ENCODE measurements at regions not wholly inside any gene's neighbourhood (a gene's known extent, or its start where the extent isn't known, plus 50 kb on each side); places are given as distances from the start of the nearest gene placed in this dataset.
"Not testable (repeated sequence)": the region's sequence is repeated elsewhere in the genome, so short reads cannot be mapped to it uniquely, and the experiment has no call there.

DNA sequence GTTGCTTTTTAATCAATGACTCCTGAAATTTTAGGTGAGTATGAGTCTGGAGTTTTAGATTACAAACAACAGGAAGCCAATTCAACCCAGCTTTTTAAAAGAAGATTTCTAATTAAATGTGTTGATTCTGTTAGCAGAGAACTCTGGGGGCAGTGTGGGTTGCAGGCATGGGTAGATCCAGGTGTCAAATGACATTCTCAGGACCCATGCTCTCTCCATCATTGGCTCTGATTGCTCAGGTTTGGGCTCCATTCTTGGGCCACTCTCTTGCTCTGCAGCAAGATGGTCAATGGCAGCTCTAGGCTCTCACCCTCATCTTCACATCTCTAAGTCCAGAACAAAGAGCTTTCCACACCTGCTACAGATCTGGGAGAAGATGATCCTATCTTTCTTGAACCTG lies 463.7 kb downstream of the PREX1 start:
- BruUV-seq (replicated peaks): no TSS peak
- no peak overlapping the region for H3K27ac Mint-ChIP-seq (ENCODE audit: low read depth, unreplicated experiment)
- TF ChIP-seq, protein P1, sequence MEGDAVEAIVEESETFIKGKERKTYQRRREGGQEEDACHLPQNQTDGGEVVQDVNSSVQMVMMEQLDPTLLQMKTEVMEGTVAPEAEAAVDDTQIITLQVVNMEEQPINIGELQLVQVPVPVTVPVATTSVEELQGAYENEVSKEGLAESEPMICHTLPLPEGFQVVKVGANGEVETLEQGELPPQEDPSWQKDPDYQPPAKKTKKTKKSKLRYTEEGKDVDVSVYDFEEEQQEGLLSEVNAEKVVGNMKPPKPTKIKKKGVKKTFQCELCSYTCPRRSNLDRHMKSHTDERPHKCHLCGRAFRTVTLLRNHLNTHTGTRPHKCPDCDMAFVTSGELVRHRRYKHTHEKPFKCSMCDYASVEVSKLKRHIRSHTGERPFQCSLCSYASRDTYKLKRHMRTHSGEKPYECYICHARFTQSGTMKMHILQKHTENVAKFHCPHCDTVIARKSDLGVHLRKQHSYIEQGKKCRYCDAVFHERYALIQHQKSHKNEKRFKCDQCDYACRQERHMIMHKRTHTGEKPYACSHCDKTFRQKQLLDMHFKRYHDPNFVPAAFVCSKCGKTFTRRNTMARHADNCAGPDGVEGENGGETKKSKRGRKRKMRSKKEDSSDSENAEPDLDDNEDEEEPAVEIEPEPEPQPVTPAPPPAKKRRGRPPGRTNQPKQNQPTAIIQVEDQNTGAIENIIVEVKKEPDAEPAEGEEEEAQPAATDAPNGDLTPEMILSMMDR (IDR thresholded peaks at IDR 0.05; ENCODE audit: unreplicated experiment): no peak
- ChIA-PET CTCF (no interaction called here), POLR2A (interaction anchor here (0.9 to 1.1 kb wide), 2 partner anchors 11 to 44 kb away, joined by 3 read pairs; no protein-coding TSS in a partner anchor)
- no peak overlapping the region for H3K4me3 Mint-ChIP-seq (ENCODE audit: unreplicated experiment)
- intact Hi-C loops (cut with micrococcal nuclease): no loop called here
- H3K9me3 Mint-ChIP-seq (ENCODE audit: unreplicated experiment): no peaks in the 10 kb centered on the region
- DNase-seq (ENCODE audit: unreplicated experiment): no peak
- no peaks in the 10 kb centered on the region for H3K4me1 Mint-ChIP-seq (ENCODE audit: insufficient read depth, unreplicated experiment)
- no peaks in the 10 kb centered on the region for H3K36me3 Mint-ChIP-seq (ENCODE audit: insufficient read depth, unreplicated experiment)
- peaks cover 47% of the 10 kb centered on the region for H3K27me3 Mint-ChIP-seq (ENCODE audit: insufficient read depth, unreplicated experiment)

DNA sequence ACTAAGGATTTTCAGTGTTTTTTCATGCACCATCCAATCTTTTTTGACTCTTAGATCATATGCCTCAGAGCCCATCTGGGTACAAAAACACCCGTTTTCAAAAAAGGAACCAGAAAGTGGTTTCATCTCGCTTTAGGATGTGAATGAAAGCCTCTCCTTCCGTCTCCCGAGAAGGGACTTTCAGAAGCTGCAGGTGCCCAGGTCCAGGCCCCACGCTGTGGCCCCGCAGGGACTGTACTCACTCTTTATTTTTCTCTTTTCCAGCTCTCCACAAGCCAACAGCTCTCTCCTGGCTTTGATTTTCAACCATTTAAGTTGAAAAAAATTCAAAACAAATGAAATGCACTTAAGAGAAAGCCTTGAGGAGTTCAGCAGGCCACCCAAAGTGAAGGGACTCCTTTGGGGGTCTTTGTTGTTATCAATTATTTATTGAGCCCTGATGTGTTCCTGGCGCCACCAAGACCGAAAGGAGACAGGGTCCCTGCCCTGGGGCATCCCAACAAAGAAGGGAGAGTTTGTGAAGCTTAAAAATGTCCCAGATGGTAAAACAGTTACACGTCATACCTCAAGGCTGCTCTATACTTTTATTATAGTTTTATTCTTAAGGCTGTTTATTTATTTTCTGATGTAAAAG lies 467.3 kb downstream of the PREX1 start:
- Mint-ChIP-seq H3K4me1 (ENCODE audit: insufficient read depth, unreplicated experiment) (no peaks in the 10 kb centered on the region), H3K4me3 (ENCODE audit: unreplicated experiment) (no peak overlapping the region), H3K27me3 (ENCODE audit: insufficient read depth, unreplicated experiment) (peaks cover 62% of the 10 kb centered on the region), H3K36me3 (ENCODE audit: insufficient read depth, unreplicated experiment) (no peaks in the 10 kb centered on the region), H3K9me3 (ENCODE audit: unreplicated experiment) (no peaks in the 10 kb centered on the region), H3K27ac (ENCODE audit: low read depth, unreplicated experiment) (no peak overlapping the region)
- CTCF ChIA-PET: no interaction called here
- DNase-seq (ENCODE audit: unreplicated experiment): no peak
- intact Hi-C loops (cut with micrococcal nuclease): no loop called here
- BruUV-seq (replicated peaks): no TSS peak
- POLR2A ChIA-PET: interaction anchor here (0.6 kb wide), 1 partner anchor 32 kb away, joined by 4 read pairs; no protein-coding TSS in a partner anchor
- TF ChIP-seq, protein P1 (IDR thresholded peaks at IDR 0.05; ENCODE audit: unreplicated experiment): no peak

DNA sequence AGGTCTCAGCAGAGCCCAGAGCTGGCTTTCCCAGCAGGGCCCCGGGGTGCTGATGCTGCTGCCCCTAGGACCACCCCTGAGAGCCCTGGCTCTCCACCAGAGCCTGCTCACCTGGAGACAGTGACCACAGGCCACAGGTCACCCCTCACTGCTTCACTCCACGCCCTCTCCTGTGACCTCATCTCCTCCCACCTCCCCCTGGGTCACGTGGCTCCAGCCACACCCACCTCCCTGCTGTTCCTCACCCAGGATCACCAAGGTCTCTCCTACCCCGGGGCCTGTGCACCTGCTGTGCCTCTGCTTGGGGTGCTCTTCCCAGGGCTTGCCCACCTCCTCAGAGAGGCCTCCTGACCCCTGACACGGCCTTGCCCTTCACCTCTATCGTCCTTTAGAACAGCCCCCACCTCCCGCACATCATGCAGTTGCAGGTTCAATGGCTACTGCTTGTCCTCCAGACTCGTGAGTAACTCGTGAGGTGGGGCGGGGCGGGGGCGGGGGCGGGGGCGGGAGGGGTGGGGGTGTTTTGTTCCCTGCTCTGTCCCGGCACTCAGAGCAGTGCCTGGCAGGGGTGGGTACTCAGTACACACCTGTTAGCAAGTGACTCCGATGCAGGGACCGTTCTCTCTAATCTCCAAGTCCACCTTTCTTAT lies 468.0 kb downstream of the PREX1 start:
- no TSS peak for BruUV-seq (replicated peaks)
- no peak overlapping the region for H3K4me3 Mint-ChIP-seq (ENCODE audit: unreplicated experiment)
- H3K9me3 Mint-ChIP-seq (ENCODE audit: unreplicated experiment): no peaks in the 10 kb centered on the region
- TF ChIP-seq, protein P1 (IDR thresholded peaks at IDR 0.05; ENCODE audit: unreplicated experiment): no peak
- H3K4me1 Mint-ChIP-seq (ENCODE audit: insufficient read depth, unreplicated experiment): no peaks in the 10 kb centered on the region
- H3K27ac Mint-ChIP-seq (ENCODE audit: low read depth, unreplicated experiment): no peak overlapping the region
- CTCF ChIA-PET: no interaction called here
- H3K27me3 Mint-ChIP-seq (ENCODE audit: insufficient read depth, unreplicated experiment): peaks cover 62% of the 10 kb centered on the region
- intact Hi-C loops (cut with micrococcal nuclease): no loop called here
- no peaks in the 10 kb centered on the region for H3K36me3 Mint-ChIP-seq (ENCODE audit: insufficient read depth, unreplicated experiment)
- no peak for DNase-seq (ENCODE audit: unreplicated experiment)
- POLR2A ChIA-PET: no interaction called here

DNA sequence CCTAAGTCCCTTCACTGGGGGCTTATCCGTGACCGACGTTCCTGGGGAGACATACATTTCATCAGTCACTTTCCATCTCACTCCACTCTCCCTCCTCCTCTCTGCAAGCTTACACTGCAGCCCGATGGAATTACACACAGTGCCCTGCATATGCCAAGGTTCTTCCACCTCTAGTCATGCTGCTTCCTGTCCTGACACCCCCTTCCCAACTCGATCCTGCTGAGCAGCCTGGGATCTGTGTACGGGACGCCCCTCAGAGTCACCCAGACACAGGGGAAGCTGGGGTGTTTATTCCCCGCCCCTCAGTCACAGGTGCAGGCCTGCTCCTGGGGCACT lies 468.8 kb downstream of the PREX1 start:
- BruUV-seq (replicated peaks); H3K4me1 Mint-ChIP-seq (ENCODE audit: insufficient read depth, unreplicated experiment); H3K4me3 Mint-ChIP-seq (ENCODE audit: unreplicated experiment); H3K27ac Mint-ChIP-seq (ENCODE audit: low read depth, unreplicated experiment); POLR2A ChIA-PET; CTCF ChIA-PET; H3K36me3 Mint-ChIP-seq (ENCODE audit: insufficient read depth, unreplicated experiment); DNase-seq (ENCODE audit: unreplicated experiment); H3K9me3 Mint-ChIP-seq (ENCODE audit: unreplicated experiment); intact Hi-C loops (cut with micrococcal nuclease): not testable (repeated sequence)
- peaks cover 55% of the 10 kb centered on the region for H3K27me3 Mint-ChIP-seq (ENCODE audit: insufficient read depth, unreplicated experiment)

Measured in MCF 10A (cell line).